Ecto neural progenitor cell (in vitro differentiated cells): ENCODE measurements at regions not wholly inside any gene's neighbourhood (a gene's known extent, or its start where the extent isn't known, plus 50 kb on each side); places are given as distances from the start of the nearest gene placed in this dataset.
"Not testable (repeated sequence)": the region's sequence is repeated elsewhere in the genome, so short reads cannot be mapped to it uniquely, and the experiment has no call there.

Source experiments
- DNase-seq: peaks from one replicate; pipeline ENCODE4 v3.0.0-alpha.2; 2018; ENCODE audit warnings: low spot score

DNA sequence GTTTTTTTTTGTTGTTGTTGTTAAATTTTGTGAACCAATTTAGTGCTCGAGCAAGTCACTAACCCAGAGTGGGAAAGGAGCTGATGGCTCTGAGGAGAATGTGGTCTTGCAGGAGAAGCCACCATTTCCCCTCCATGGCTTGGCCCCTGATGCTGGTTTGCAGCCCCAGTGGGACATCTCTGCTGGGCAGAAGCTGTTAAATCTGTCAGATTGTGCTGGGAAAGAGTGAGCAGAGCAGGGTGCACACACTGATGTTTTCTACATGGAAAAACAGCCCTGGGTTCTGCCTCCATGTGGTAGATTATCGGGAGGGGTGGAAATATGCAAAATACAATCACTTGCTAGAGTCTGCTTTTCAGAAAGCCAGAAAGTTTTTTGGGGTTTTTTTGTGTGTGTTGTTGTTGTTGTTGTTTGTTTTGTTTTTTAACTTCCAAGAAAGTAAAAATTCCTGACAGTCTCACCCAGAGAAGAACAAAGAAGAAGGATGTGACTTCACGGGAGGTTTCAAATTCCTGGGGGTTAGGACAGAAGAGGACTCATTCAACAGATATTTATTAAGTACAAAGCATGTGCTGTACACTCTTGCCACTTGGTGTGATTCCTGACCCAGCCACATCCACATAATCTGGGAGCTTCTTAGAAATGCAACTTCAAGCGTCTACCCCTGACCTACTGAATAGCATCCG, 133.7 kb downstream of the FOXB1 start:
- no peak for DNase-seq

DNA sequence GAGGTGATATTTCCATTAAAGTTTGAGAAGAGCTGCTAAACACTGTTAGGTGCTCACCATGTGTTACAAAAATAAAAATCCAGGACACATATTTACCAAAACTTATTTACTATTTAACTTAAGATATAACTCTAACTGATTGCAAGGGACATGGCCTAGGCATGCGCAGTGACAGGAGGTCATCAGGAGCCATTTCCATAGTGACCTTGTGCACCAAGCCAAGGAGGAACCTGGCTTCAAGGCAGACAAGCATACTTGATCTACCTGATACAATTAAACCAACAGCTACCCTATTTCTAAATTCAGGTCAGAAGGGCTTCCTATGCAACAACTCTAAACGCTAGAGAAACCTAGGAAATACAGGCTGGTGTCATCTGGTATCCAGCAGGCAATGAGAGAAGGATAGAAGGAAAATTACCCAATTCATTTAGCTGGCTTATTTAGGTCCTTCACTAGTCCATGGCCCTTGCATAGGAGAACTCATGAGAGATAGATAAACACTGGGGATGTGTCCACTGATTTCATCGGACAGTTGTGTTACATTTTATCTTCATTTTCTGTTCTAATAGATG, 134.4 kb downstream of the FOXB1 start:
- no peak for DNase-seq

DNA sequence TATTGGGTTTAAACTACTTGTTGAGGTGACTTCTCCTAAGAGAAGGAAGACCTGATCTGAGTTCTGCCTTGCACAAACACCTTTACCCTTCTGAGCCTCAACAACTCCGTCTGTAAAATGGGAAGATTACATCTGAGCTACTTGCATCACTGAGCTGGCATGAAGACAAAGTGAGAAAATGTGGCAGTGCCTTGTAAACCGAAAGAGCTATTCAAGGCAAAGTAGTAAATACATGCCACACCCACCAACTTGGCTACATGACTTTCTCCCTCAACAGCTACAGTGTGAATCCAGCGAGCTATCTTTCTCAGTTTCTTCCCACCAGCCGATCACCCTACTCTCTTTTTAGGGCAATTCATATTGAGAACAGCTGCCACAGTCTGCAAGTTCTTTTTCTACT, 148.3 kb downstream of the FOXB1 start:
- no peak for DNase-seq

DNA sequence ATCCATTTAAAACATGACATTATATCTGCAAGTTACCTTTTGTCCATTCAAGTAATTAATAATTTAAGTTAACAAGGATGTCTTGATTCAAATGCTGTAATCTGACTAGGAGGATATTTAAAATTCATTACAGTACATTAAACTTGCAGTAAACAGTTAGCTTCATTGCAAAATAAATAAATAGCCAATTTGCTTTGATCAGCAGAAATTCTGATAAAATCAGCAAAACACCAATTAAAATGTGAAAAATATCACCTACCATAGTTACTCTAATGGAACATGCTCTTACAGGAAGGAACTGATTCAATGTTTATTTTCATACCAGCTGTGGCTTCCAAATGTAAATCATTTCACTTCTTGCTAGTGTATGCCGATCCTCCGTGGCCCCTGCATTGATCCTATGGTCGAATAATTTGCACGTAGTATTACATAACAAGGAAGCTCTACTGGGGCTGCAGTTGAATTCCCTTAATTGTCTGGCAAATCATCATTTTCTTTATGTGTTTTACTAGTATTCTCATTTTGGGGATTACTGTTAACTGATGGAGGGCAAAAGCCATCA, 150.7 kb downstream of the FOXB1 start:
- DNase-seq: no peak

DNA sequence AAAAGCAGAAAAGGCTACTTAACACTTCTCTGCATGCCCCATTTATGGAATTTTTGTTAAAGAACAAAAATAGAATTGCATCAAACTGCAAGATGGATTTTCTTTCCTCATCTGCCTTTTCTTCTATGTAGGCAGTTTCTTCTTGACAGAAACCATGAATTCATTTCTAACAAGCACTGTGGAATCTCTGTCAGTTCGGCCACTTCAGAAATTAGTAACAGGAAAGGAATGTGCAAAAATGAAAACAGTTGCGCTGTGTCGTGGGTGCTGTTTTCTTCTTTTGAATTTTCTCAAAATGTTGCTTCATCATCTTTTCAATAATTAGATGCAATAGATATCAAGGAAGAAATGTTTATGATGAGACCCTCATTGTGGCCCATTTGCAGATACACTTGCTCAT, 151.6 kb downstream of the FOXB1 start:
- DNase-seq: no peak

DNA sequence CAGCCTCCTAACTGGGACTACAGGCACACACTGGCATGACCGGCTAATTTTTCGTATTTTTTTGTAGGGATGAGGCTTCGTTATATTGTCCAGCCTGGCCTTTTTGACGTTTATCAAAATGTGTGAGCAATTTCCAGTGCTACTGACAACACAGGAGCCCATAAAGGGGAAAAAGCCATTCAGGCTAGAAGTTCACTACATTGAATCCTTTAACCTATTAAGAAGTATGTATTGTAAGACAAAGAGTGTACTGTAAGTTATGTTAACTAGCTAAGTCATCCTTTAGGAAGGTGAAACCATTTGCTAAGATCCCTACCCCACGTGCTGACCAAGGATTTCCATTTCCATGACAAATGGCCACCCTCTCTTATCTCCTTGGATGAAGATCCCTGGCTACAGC, 156.8 kb downstream of the FOXB1 start:
- no peak for DNase-seq

DNA sequence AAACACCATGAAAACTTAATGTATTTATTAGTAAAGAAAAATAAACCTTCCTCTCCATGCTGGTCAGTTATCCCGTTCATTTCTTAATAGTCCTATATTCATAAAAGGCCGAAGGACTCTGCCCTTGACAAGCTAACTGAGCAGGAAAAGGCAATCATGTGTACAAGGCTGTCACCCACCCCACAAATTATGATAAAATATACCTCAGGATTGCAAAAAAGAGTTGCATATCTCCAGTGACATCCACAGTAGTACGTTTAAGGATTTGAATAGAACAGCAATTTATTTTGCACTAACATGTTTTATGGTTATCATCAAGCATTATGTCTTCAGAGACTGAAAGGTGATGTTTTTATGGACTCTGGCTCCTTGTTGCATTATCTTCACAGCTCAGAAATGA, 157.6 kb downstream of the FOXB1 start:
- DNase-seq: no peak

DNA sequence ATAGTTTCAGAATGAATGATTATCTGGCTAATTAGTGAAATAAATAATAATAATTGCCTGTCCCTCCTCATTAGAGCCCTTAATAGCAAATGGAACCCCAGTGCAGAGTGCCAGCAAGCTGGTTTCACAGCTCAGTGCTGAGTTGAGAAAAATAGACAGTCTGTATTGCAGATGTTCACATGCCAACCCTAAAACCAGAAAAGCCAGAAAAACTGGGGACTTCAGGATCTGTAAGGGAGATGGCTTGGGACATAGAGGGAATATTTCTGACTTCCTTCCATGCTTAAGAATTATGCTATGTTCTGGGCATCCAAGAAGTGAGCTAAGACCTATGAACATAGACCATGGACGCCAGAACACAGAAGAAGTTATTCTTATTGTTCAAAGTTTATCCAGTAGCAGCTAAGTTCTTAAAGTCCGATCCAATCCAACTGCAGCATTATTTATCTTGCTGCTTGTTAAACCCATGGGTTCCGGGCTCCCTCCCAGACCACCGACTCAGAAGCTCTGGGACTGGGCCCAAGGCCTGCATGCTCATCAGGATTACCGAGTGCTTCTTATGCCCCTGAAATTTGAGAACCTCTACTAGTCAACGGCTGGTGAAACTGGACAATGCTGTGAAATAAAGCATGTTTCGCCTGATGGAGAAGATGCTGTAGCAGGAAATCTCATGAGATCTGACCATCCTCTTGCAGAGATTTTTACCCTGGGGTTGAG, 158.3 kb downstream of the FOXB1 start:
- no peak for DNase-seq

DNA sequence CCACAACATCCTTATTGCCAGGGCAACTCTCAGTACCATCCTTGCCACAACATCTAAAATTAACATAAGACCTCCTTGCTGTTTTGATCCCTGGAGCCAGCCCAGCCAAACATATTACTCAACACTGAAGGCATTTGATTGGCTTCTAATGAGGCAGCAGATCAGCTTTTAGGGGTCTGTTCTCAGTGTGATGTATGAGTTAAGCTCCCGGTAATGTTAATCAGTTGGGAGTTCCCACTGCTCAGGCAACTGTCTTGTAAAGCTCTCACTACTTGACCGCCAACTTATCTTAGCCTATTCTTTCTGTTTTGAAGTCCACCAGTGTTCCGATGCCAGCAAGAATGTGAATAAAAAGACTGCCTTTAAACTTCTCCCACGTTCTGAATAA, 158.9 kb downstream of the FOXB1 start:
- DNase-seq: no peak

DNA sequence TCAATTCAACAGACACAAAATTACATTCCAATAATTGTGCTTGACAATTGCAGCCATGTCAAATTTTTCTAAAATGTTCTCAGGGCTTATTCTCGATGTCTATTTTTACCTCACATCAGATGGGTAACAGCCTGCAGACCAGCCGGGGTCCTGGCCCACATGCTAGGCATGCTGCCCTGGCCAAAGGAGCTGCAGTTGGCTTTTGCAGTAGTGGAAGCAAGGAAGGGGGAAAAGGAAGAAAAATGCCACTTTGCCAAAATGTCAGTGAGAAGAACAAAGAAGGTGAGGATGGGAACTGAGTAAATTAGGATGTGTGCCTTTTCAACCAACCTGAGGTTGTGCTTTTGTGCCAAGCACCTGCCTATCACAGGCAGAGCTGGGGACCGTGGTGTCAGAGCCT, 161.0 kb downstream of the FOXB1 start:
- DNase-seq: no peak

DNA sequence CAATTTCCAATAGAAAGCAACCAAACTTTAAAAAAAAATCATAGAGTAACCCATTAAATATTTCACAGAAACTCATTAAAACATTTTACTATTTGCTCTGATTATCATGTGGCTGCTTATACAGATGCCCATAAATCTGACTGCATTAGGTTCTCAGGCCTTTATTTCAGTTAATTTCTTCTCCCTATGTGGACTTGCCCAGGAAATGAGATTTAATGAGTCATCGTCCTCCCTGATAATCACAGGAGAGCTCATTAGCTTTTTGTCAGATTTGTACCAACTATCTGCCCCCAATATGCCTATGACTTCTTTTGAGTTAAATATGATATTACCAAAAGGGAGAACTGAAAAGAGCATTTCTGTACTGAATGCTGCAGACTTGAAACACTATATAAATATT, 168.0 kb downstream of the FOXB1 start:
- no peak for DNase-seq

DNA sequence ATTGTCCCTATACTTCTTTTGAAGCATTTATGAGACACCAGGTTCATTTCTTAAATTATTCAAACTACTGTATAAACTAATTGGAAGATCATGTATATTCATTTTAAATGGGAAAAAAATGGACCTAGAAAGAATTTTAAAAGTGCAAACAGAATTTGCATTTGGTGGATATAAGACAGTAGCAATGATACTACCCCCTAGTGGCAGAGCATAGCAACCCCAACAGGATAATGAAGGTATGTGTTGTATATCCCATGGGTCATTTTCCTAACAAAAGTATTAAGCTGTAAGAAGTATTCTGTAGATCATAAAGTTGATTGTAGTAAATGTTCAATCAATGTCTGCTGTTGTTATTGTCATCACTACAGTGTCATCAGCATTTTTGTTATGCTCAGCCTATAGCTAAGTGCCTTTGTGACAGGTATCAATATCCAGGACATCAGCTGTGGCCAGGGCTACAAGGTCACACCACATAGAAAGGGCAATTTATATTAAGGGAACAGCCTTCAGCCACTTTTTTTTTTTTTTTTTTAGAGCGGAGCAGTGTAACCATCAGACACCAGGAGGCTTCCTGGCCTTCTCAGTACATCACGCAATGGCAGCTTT, 175.8 kb downstream of the FOXB1 start:
- DNase-seq: no peak

DNA sequence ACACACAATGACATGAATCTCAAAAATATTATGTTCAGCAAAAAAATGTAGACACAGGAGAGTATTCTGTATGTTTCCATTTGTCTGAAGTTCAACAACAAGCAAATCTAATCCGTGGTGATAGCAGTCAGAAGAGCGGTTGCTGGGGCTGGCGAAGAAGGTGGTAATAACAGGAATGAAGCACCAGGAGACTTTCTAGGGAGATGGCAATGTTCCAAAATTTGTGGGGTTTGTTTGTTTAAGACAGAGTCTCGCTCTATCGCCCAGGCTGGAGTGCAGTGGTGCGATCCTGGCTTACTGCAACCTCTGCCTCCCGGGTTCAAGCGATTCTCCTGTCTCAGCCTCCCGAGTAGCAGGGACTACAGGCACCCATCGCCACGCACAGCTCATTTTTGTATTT, 177.8 kb downstream of the FOXB1 start:
- not testable (repeated sequence) for DNase-seq

DNA sequence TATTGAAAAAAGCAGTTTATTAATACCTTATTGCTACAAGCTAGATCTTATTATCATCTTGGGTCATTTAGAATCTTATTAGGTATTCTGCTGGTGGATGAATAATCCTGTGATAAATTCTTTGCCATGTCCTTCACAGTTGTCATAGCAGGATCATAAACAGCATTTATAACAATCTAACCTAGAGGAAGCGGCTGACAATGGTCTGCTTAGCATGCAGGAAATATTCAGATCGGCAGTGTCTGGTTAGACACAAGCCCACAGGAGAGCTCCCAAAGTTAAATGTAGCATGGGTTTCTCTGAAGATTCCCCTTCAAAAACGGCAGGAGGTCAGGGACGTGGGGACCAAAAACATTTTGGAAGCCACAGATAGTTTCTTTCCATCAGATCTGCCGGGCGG, 179.3 kb downstream of the FOXB1 start:
- no peak for DNase-seq

DNA sequence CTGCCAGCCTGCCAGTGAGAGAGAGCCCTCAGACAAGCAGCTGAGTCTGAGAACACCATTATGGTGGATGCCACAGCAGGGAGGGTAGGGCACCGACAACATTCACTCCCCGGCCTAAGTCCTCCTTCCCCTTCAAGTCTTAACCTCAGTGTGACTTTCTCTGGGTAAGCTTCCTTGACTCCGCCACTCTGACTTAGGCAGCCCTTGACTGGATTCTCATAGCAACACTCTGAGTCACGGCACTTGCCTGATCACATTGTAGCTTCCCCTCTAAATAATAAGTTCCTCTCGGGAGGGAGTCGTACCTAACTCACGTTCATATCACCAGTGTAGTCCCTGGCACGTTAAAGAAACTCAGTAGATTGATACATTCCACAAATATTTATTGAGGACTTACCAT, 180.5 kb downstream of the FOXB1 start:
- no peak for DNase-seq

DNA sequence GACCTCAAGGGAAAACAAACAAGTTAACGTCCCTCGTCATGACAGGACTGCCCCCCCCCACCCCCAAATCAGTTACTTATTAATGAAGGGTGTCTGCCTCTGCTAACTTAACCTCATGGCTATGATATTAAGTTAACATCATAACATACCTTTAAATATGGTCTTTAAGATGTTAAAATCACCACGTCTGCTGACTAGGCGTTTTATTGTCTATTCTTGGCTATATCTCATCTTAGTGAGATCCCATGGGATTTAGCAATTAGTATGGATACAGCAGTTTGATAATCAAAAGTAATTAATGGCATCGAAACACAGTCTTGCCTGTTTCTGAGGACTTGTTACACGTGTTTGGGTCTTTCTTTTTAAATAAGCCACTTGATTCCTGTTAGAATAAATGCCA, 186.9 kb downstream of the FOXB1 start:
- DNase-seq: no peak

DNA sequence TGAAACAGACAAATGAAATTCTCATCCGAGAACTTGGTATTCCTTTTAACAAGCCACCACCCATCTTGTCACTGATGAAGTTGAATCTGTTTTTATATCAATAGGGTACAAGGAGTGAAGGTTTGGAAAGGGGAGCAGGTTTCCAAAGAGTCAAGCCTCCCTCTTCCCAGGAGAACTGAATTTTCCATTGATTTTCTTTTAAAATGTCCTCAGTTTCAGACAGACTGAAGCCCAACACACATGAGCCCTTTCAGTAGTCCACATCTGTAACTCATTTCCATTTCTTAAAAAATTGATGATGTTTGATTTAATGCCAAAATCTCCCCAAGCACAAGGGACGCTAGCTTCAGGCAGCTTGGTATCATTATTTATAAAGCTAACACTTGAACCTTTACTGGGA, 187.7 kb downstream of the FOXB1 start:
- DNase-seq: no peak

DNA sequence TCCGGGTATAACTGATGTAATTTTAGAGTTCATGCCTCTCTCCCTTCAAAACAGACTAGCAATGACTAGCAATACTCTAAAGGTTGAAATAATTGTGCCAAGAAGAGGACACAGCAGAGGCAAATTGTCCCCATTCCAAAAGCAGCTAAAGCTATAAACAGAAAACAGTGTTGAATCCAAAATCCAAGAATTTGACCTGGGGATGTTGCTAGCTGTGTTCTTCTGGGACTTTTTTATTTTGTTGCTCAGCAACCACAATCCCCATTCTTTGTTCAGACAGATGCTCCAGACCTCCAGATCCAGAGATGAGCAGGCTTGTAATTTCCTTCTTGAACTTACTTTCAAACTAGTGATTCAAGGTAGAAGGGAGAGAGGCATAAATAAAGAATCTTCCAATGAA, 191.5 kb downstream of the FOXB1 start:
- no peak for DNase-seq

DNA sequence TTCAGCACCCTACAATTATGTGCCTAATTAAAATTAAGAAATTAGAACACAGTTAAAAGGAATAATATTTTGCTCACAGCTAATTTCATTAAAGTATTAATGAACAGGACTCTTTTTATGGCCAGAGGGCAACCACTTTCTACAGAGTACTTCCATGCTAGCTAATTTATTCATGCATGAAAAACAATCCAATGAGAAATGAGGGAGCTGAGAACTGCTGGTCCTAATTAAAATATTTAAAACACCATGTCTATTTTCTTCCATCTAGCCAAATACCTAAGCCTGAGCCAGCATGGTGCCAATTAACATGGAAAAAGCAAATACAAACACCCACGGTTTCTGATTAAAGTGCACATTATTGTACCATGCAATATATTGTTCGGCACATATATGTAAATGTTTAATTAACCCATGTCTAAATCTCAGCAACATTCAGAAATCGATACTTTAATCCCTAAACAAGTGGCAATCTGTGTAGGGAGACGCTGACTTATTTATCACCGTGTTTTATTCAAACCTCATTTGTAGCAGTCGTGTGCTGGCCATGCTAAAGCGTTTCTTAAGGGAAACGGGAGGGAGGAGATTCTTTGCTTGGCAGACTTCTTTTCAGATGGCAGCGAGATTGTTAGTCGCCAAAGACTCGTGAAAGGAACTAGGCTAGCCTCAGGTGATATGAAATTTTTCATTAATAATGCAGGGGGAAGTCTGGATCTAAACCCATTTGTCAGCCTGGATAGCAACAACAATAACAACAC, 193.5 kb downstream of the ANXA2 start:
- no peak for DNase-seq

DNA sequence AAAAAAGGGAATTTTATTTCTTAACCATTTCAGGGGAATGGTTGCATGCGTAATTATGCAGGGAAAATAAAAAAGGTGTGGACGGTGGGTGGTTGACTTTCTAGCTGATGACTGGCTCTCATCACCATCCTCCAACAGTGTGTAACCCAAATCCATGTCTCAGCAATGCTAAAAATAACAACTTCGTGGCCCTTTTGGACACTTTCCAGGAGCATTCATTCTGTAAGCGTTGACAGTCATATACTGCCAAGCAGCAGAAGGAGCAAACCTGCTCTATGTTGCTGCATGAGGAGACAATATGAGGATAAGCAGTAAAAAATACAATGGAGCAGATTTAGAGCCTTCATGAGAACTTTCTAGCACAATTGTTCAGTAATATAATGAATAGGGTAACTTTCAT, 189.1 kb downstream of the ANXA2 start:
- no peak for DNase-seq

DNA sequence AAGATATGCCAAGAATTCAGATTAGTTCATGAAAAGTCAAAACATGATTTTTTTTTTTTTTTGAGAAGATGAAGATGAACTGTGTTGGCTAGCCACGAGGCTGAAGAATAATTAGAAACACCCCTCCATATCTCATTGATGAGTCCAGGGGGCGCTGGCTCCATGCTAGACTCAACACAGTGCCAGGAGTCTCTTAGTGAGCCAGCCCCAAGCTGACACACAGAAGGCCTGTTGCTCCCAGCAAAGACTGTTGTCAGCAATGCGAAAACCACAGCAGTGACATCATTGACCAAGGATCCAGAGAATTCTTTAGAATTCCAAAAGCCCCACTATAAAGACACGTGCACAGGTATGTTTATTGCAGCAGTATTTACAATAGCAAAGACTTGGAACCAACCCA, 185.2 kb downstream of the ANXA2 start:
- no peak for DNase-seq

DNA sequence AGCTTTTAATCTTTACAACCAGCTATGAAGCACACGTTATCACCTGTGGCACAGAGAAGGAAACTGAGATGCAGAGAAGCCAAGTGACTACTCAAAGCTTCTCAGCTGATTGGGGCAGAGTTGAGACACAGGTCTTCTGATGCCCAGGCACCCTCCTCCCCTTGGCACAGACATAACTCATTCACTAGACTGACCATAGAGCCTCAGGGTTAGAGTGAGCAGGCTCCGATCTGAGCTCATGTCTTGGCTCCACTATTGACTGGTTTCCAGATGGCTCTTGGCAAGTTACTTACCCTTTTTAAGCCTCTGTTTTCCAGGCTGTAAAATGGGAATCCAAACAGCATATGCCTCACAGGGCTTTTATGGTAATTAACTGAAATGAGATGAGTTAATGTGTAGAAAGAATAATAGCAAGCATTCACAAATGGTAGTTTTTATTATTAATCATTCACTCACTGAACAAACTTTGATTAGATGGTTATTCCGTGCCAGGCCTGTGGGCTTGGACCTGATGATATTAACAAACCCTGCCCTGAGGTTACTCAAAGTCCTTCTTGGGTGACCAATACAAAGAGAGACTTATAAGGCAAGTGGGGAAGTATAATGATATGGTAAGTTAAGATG, 184.3 kb downstream of the ANXA2 start:
- no peak for DNase-seq
